SK-N-MC (cell line): ENCODE measurements at regions not wholly inside any gene's neighbourhood (a gene's known extent, or its start where the extent isn't known, plus 50 kb on each side); places are given as distances from the start of the nearest gene placed in this dataset.

Experiments used
- EZH2 ChIP-seq: fragments of 200-600 bp; sonication (generic); IDR thresholded peaks from one replicate; pipeline ENCODE4 v1.6.1; 2017; ENCODE audit warnings: antibody characterized with exemption
- FOXP2 ChIP-seq: optimal IDR thresholded peaks from 2 replicates; pipeline ENCODE3; 2011; ENCODE audit warnings: mild to moderate bottlenecking, moderate library complexity; ENCODE audit not compliant: insufficient read depth; ENCODE audit errors: extremely low read length, control extremely low read depth
- POLR2AphosphoS5 ChIP-seq: IDR thresholded peaks from 2 replicates; pipeline ENCODE4 v1.6.1; 2012; ENCODE audit warnings: mild to moderate bottlenecking, low read depth, low read length, borderline replicate concordance

DNA sequence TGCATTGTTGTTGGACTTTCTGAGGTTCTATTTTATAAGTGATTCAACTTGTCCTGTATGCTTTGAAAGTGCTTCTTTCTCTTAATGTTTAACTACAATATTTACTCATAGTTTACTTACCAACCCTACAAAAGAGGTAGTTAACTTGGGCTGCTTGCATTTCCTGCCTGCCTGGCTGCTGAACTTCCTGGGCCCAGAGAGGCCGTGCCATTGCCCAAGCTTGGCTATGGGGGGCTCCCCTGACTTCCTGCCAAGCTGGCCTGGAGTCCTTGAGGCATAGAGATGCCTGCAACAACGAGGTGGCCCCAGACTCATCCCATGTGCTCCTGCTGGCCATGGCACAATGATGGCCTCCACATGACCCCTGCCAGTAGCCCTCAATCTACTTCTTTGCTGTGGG is 361.6 kb upstream of the PLD5 start:
- TF ChIP-seq POLR2AphosphoS5 (no peak), EZH2 (no peak), FOXP2 (no peak)
